IPS-NIHi11 (cell line): ENCODE measurements at regions not wholly inside any gene's neighbourhood (a gene's known extent, or its start where the extent isn't known, plus 50 kb on each side); places are given as distances from the start of the nearest gene placed in this dataset.

Experiments used
- DNase-seq: peaks from one replicate; pipeline ENCODE4 v3.0.0; 2012; ENCODE audit warnings: mixed read lengths, low spot score

- DNase-seq, result no peak
These were observed 2334.6 kb upstream of the WWC1 start for GRCh38 chr5:165956854-165957253.

- DNase-seq, result no peak
These were observed 2309.8 kb upstream of the WWC1 start for GRCh38 chr5:165981671-165982070.

- DNase-seq, result peak; percentile 7
These were observed 2295.1 kb upstream of the WWC1 start for GRCh38 chr5:165996201-165996875.

- DNase-seq, result no peak
These were observed 2291.6 kb upstream of the WWC1 start for GRCh38 chr5:165999693-166000320.

- no peak for DNase-seq
These were observed 2287.4 kb upstream of the WWC1 start for GRCh38 chr5:166004006-166004405.

- no peak for DNase-seq
These were observed 2278.0 kb upstream of the WWC1 start for GRCh38 chr5:166013415-166013814.

- DNase-seq, result no peak
These were observed 2277.2 kb upstream of the WWC1 start for GRCh38 chr5:166014256-166014655.

GRCh38 chr5:166018716-166019115, 2272.7 kb upstream of the WWC1 start:
- DNase-seq, result no peak

GRCh38 chr5:166022065-166022464, 2269.4 kb upstream of the WWC1 start:
- DNase-seq, result no peak

- DNase-seq, result no peak
These were observed 2266.5 kb upstream of the WWC1 start for GRCh38 chr5:166024970-166025369.

GRCh38 chr5:166027582-166027981, 2263.9 kb upstream of the WWC1 start:
- no peak for DNase-seq

- no peak for DNase-seq
These were observed 2259.5 kb upstream of the WWC1 start for GRCh38 chr5:166031926-166032325.

- DNase-seq, result no peak
These were observed 2258.8 kb upstream of the WWC1 start for GRCh38 chr5:166032601-166033000.

GRCh38 chr5:166045961-166046360, 2245.5 kb upstream of the WWC1 start:
- no peak for DNase-seq

GRCh38 chr5:166046956-166047355, 2244.5 kb upstream of the WWC1 start:
- no peak for DNase-seq

GRCh38 chr5:166050531-166050930, 2240.9 kb upstream of the WWC1 start:
- DNase-seq, result no peak

GRCh38 chr5:166058660-166059059, 2232.8 kb upstream of the WWC1 start:
- DNase-seq, result no peak

- no peak for DNase-seq
These were observed 2229.4 kb upstream of the WWC1 start for GRCh38 chr5:166062094-166062493.

- DNase-seq, result no peak
These were observed 2228.7 kb upstream of the WWC1 start for GRCh38 chr5:166062719-166063118.

GRCh38 chr5:166063261-166063660, 2228.2 kb upstream of the WWC1 start:
- no peak for DNase-seq

- no peak for DNase-seq
These were observed 2222.7 kb upstream of the WWC1 start for GRCh38 chr5:166068547-166069335.

- DNase-seq, result peak; percentile 61
These were observed 2217.4 kb upstream of the WWC1 start for GRCh38 chr5:166073901-166074581.
